WERI-Rb-1 (cell line): ENCODE measurements at regions not wholly inside any gene's neighbourhood (a gene's known extent, or its start where the extent isn't known, plus 50 kb on each side); places are given as distances from the start of the nearest gene placed in this dataset.
A peak's percentile ranks its signal among the peaks of the same experiment; 100 is the strongest.

Experiments used
- DNase-seq: peaks from one replicate; pipeline ENCODE4 v3.0.0-alpha.2; 2020
- H3K27ac ChIP-seq: fragments of 250-450 bp; sonication (Bioruptor Pico); 2 replicates; pipeline ENCODE4 v1.5.1; 2020; ENCODE audit warnings: mild to moderate bottlenecking, moderate library complexity
- H3K27me3 ChIP-seq: fragments of 250-450 bp; sonication (Bioruptor Pico); 2 replicates; pipeline ENCODE4 v1.5.1; 2021; ENCODE audit warnings: mild to moderate bottlenecking, low read depth, moderate library complexity; ENCODE audit not compliant: insufficient read depth, severe bottlenecking
- H3K36me3 ChIP-seq: fragments of 250-450 bp; sonication (Bioruptor Pico); 2 replicates; pipeline ENCODE4 v1.5.1; 2020; ENCODE audit warnings: mild to moderate bottlenecking, moderate library complexity
- H3K4me3 ChIP-seq: 2 replicates; pipeline ENCODE4 v1.5.1; 2011; ENCODE audit warnings: low read depth, mild to moderate bottlenecking, control low read depth, low read length
- H3K9me3 ChIP-seq: fragments of 250-450 bp; sonication (Bioruptor Pico); 2 replicates; pipeline ENCODE4 v1.5.1; 2021; ENCODE audit warnings: mild to moderate bottlenecking, moderate library complexity; ENCODE audit not compliant: severe bottlenecking
- CTCF ChIP-seq: IDR thresholded peaks from 2 replicates; pipeline ENCODE4 v1.5.1; 2011; ENCODE audit warnings: low read depth, mild to moderate bottlenecking, control low read depth, inconsistent platforms, low read length

- Histone ChIP-seq H3K27me3 (no peaks in the 10 kb centered on the region), H3K36me3 (no peaks in the 10 kb centered on the region), H3K4me3 (no peak overlapping the region), H3K27ac (no peak overlapping the region), H3K9me3 (no peaks in the 10 kb centered on the region)
- DNase-seq, result no peak
- no peak for TF ChIP-seq CTCF
Measured at GRCh38 chr11:70624598-70624993, 226.3 kb downstream of the CTTN start.

GRCh38 chr11:70625051-70625450 is 226.7 kb downstream of the CTTN start:
- TF ChIP-seq CTCF, result no peak
- Histone ChIP-seq H3K4me3 (no peak overlapping the region), H3K36me3 (no peaks in the 10 kb centered on the region), H3K27ac (no peak overlapping the region), H3K27me3 (no peaks in the 10 kb centered on the region), H3K9me3 (no peaks in the 10 kb centered on the region)
- DNase-seq, result no peak

- H3K4me3 ChIP-seq, result no peak overlapping the region
- H3K27me3 ChIP-seq, result no peaks in the 10 kb centered on the region
- no peaks in the 10 kb centered on the region for H3K36me3 ChIP-seq
- H3K9me3 ChIP-seq, result peaks cover 3% of the 10 kb centered on the region
- peak; percentile 44 for DNase-seq
- no peak for TF ChIP-seq CTCF
- H3K27ac ChIP-seq, result peak overlapping the region; percentile 23; the same call in 1 of the 2 replicates
Measured at GRCh38 chr11:70625582-70626518, 227.5 kb downstream of the CTTN start.

- H3K4me3 ChIP-seq, result no peak overlapping the region
- H3K27me3 ChIP-seq, result no peaks in the 10 kb centered on the region
- peaks cover 3% of the 10 kb centered on the region for H3K9me3 ChIP-seq
- H3K36me3 ChIP-seq, result no peaks in the 10 kb centered on the region
- H3K27ac ChIP-seq, result no peak overlapping the region
- DNase-seq, result peak; percentile 51
- no peak for TF ChIP-seq CTCF
Measured at GRCh38 chr11:70627219-70627618, 228.9 kb downstream of the CTTN start.

- no peak overlapping the region for H3K27ac ChIP-seq
- no peaks in the 10 kb centered on the region for H3K27me3 ChIP-seq
- no peak overlapping the region for H3K4me3 ChIP-seq
- no peak for TF ChIP-seq CTCF
- peaks cover 3% of the 10 kb centered on the region for H3K9me3 ChIP-seq
- DNase-seq, result no peak
- no peaks in the 10 kb centered on the region for H3K36me3 ChIP-seq
Measured at GRCh38 chr11:70628176-70628854, 230.0 kb downstream of the CTTN start.
